IMR-90 (cell line): ENCODE measurements at regions not wholly inside any gene's neighbourhood (a gene's known extent, or its start where the extent isn't known, plus 50 kb on each side); places are given as distances from the start of the nearest gene placed in this dataset.

Experiments used
- ATAC-seq: fragments of 200-7000 bp; cut with Tn5 transposase; 2 replicates; pipeline ENCODE4 v1.9.1; 2020; ENCODE audit warnings: low read depth, mild to moderate bottlenecking, moderate library complexity
- BruUV-seq: library from RNA; stranded (reverse); fragments of 400-500 nt; replicated peaks from 2 replicates; lab custom pipeline; 2021; lab: Mats Ljungman, UMichigan
- CTCF ChIA-PET: fragments of 300-600 bp; formaldehyde crosslinking; extraction: SDS; loops from one replicate; lab custom pipeline; 2021; ENCODE audit warnings: antibody characterized with exemption; lab: Yijun Ruan, JAX
- POLR2A ChIA-PET: fragments of 300-600 bp; sonication (Branson Sonifier 250); formaldehyde crosslinking; loops from one replicate; lab custom pipeline; 2022; ENCODE audit warnings: antibody characterized with exemption; ENCODE audit not compliant: unreplicated experiment; lab: Charles Lee
- DNase-seq: peaks from one replicate; pipeline ENCODE4 v3.0.0; 2013
- H2AFZ ChIP-seq: replicated peaks from 2 replicates; pipeline ENCODE3; 2013; ENCODE audit warnings: low read length, mild to moderate bottlenecking; ENCODE audit not compliant: poor library complexity
- H2AK5ac ChIP-seq: 2 replicates; pipeline ENCODE4 v1.6.1; 2013; ENCODE audit warnings: low read depth, low read length, inconsistent platforms
- H2AK9ac ChIP-seq: replicated peaks from 2 replicates; pipeline ENCODE3; 2013; ENCODE audit warnings: mild to moderate bottlenecking, low read depth, low read length, moderate library complexity; ENCODE audit not compliant: poor library complexity
- H2BK120ac ChIP-seq: 2 replicates; pipeline ENCODE4 v1.6.1; 2013; ENCODE audit warnings: low read depth, low read length, inconsistent platforms
- H2BK15ac ChIP-seq: 3 replicates; pipeline ENCODE4 v1.6.1; 2013; ENCODE audit warnings: low read depth, low read length, inconsistent platforms
- H2BK20ac ChIP-seq: 2 replicates; pipeline ENCODE4 v1.6.1; 2013; ENCODE audit warnings: low read depth, mild to moderate bottlenecking, inconsistent platforms, low read length, moderate library complexity
- H2BK5ac ChIP-seq: 2 replicates; pipeline ENCODE4 v1.6.1; 2013; ENCODE audit warnings: mild to moderate bottlenecking, low read depth, low read length, inconsistent platforms; ENCODE audit not compliant: poor library complexity, severe bottlenecking
- H3K14ac ChIP-seq: replicated peaks from 2 replicates; pipeline ENCODE4 v1.6.1; 2013; ENCODE audit warnings: low read depth, low read length, inconsistent platforms
- H3K18ac ChIP-seq: 2 replicates; pipeline ENCODE4 v1.6.1; 2013; ENCODE audit warnings: low read depth, low read length, control low read depth
- H3K23ac ChIP-seq: 2 replicates; pipeline ENCODE4 v1.6.1; 2013; ENCODE audit warnings: low read depth, low read length, inconsistent platforms
- H3K27ac ChIP-seq: 2 replicates; pipeline ENCODE4 v1.5.1; 2013; ENCODE audit warnings: mild to moderate bottlenecking, control low read depth, low read length; ENCODE audit not compliant: insufficient read depth
- H3K27me3 ChIP-seq: 2 replicates; pipeline ENCODE4 v1.6.1; 2013; ENCODE audit warnings: low read length; ENCODE audit not compliant: control insufficient read depth, insufficient read depth
- H3K36me3 ChIP-seq: 2 replicates; pipeline ENCODE4 v1.6.1; 2013; ENCODE audit warnings: low read length, mixed read lengths; ENCODE audit not compliant: control insufficient read depth, insufficient read depth
- H3K4ac ChIP-seq: 2 replicates; pipeline ENCODE4 v1.6.1; 2013; ENCODE audit warnings: low read depth, low read length, inconsistent platforms
- H3K4me1 ChIP-seq: 2 replicates; pipeline ENCODE4 v1.6.1; 2013; ENCODE audit warnings: low read length, mixed read lengths; ENCODE audit not compliant: control insufficient read depth, insufficient read depth
- H3K4me2 ChIP-seq: 2 replicates; pipeline ENCODE4 v1.6.1; 2013; ENCODE audit warnings: low read depth, mild to moderate bottlenecking, control low read depth, low read length, moderate library complexity
- H3K4me3 ChIP-seq: 2 replicates; pipeline ENCODE4 v1.5.1; 2013; ENCODE audit warnings: low read depth, mild to moderate bottlenecking, control low read depth, low read length, moderate library complexity; ENCODE audit not compliant: insufficient read depth
- H3K56ac ChIP-seq: 2 replicates; pipeline ENCODE4 v1.6.1; 2013; ENCODE audit warnings: low read length, inconsistent platforms; ENCODE audit not compliant: insufficient read depth; ENCODE audit errors: extremely low read depth
- H3K79me1 ChIP-seq, 2 experiments: 2 replicates each; pipeline ENCODE4 v1.6.1; 2013; ENCODE audit warnings: low read length in 2 of 2, inconsistent platforms in 1 of 2, low read depth in 1 of 2
- H3K9ac ChIP-seq: 2 replicates; pipeline ENCODE4 v1.6.1; 2013; ENCODE audit warnings: low read depth, low read length, control low read depth
- H3K9me1 ChIP-seq: 2 replicates; pipeline ENCODE4 v1.6.1; 2013; ENCODE audit warnings: low read length, inconsistent platforms; ENCODE audit not compliant: insufficient read depth
- H3K9me3 ChIP-seq: 2 replicates; pipeline ENCODE4 v1.6.1; 2013; ENCODE audit warnings: low read length; ENCODE audit not compliant: control insufficient read depth, insufficient read depth
- H4K20me1 ChIP-seq: 2 replicates; pipeline ENCODE4 v1.6.1; 2013; ENCODE audit warnings: low read length, inconsistent platforms; ENCODE audit not compliant: insufficient read depth
- H4K5ac ChIP-seq: 2 replicates; pipeline ENCODE4 v1.6.1; 2013; ENCODE audit warnings: mild to moderate bottlenecking, low read depth, low read length, control low read depth
- H4K8ac ChIP-seq, 2 experiments: 2 replicates each; pipeline ENCODE4 v1.6.1; 2013; ENCODE audit warnings: low read depth in 2 of 2, low read length in 2 of 2, control low read depth in 1 of 2, inconsistent platforms in 1 of 2
- H4K91ac ChIP-seq: 2 replicates; pipeline ENCODE4 v1.6.1; 2013; ENCODE audit warnings: low read depth, low read length, inconsistent platforms; ENCODE audit not compliant: insufficient read depth
- BHLHE40 ChIP-seq: fragments of 150-350 bp; IDR thresholded peaks from 2 replicates; pipeline ENCODE4 v1.6.1; 2016; ENCODE audit warnings: mild to moderate bottlenecking, low read depth, low read length
- CEBPB ChIP-seq: IDR thresholded peaks from 2 replicates; pipeline ENCODE4 v1.6.1; 2012; ENCODE audit warnings: low read depth, low read length, improper control_type of control experiment
- CHD1 ChIP-seq: IDR thresholded peaks from 2 replicates; pipeline ENCODE4 v1.6.1; 2012; ENCODE audit warnings: low read depth, low read length, improper control_type of control experiment
- FOS ChIP-seq: fragments of 150-350 bp; IDR thresholded peaks from 2 replicates; pipeline ENCODE4 v1.6.1; 2016; ENCODE audit warnings: low read depth, low read length
- MAFK ChIP-seq: IDR thresholded peaks from 2 replicates; pipeline ENCODE4 v1.6.1; 2012; ENCODE audit warnings: low read depth, low read length, improper control_type of control experiment
- MAZ ChIP-seq: IDR thresholded peaks from 2 replicates; pipeline ENCODE4 v1.6.1; 2012; ENCODE audit warnings: low read depth, mild to moderate bottlenecking, low read length, improper control_type of control experiment, moderate library complexity, borderline replicate concordance
- MXI1 ChIP-seq: IDR thresholded peaks from 2 replicates; pipeline ENCODE4 v1.6.1; 2012; ENCODE audit warnings: low read depth, mild to moderate bottlenecking, low read length, moderate library complexity, borderline replicate concordance
- NFE2L2 ChIP-seq: fragments of 150-350 bp; IDR thresholded peaks from 2 replicates; pipeline ENCODE4 v1.6.1; 2016; ENCODE audit warnings: low read depth, mild to moderate bottlenecking, low read length
- POLR2A ChIP-seq: IDR thresholded peaks from 2 replicates; pipeline ENCODE4 v1.6.1; 2012; ENCODE audit warnings: mild to moderate bottlenecking, low read depth, low read length
- RAD21 ChIP-seq: IDR thresholded peaks from 2 replicates; pipeline ENCODE4 v1.6.1; 2012; ENCODE audit warnings: low read length, improper control_type of control experiment
- RCOR1 ChIP-seq: IDR thresholded peaks from 2 replicates; pipeline ENCODE4 v1.6.1; 2012; ENCODE audit warnings: mild to moderate bottlenecking, low read length, improper control_type of control experiment; ENCODE audit not compliant: insufficient replicate concordance
- RFX5 ChIP-seq: IDR thresholded peaks from 2 replicates; pipeline ENCODE4 v1.8.0; 2012; ENCODE audit warnings: low read depth, mild to moderate bottlenecking, low read length, moderate library complexity
- SMC3 ChIP-seq: fragments of 150-350 bp; IDR thresholded peaks from 2 replicates; pipeline ENCODE4 v1.6.1; 2016; ENCODE audit warnings: low read depth, mild to moderate bottlenecking, antibody characterized with exemption, low read length, moderate library complexity
- USF2 ChIP-seq: fragments of 150-350 bp; IDR thresholded peaks from 2 replicates; pipeline ENCODE4 v1.6.1; 2017; ENCODE audit warnings: mild to moderate bottlenecking, antibody characterized with exemption, low read length, low read depth
- WGBS, 2 experiments: methylation state at CpG; one replicate each; pipeline versions ENCODE4 v1.1.5 to v1.1.7; 2013; ENCODE audit warnings: missing lambda C conversion rate in 2 of 2; ENCODE audit not compliant: insufficient read length in 1 of 2; ENCODE audit errors: extremely low coverage in 2 of 2; 5-methylcytosine and 5-hydroxymethylcytosine counted together
- dilution Hi-C: fragments of 300-500 bp; cut with HindIII; formaldehyde crosslinking; loops from one replicate; pipeline ENCODE4 v1.14.3; 2018; ENCODE audit warnings: low sequenced_read_pairs; ENCODE audit not compliant: unreplicated experiment
- in situ Hi-C: fragments of 300-500 bp; cut with MboI; formaldehyde crosslinking; loops from 3 replicates; pipeline ENCODE4 v1.14.3; 2019; ENCODE audit warnings: low sequenced_read_pairs, inconsistent platforms, mixed read lengths
- intact Hi-C: fragments of 100-400 bp; cut with micrococcal nuclease; formaldehyde crosslinking; loops from 2 replicates; pipeline ENCODE4 v1.10.0; 2022
- TF ChIP-seq, protein P1 (sequence below): conservative IDR thresholded peaks from 2 replicates; pipeline ENCODE4 v1.5.1; 2012; ENCODE audit warnings: mild to moderate bottlenecking, low read depth, low read length, improper control_type of control experiment

GRCh38 chr16:59591480-59591879, 857.4 kb upstream of the GOT2 start:
- Histone ChIP-seq H4K5ac (no peak overlapping the region; the same call in 1 of the 2 replicates), H3K56ac (no peak overlapping the region), H2BK15ac (peak overlapping the region; percentile 25; the same call in 1 of the 3 replicates), H3K36me3 (no peaks in the 10 kb centered on the region), H4K91ac (peak overlapping the region; percentile 0; the same call in 1 of the 2 replicates), H3K9me3 (no peaks in the 10 kb centered on the region), H4K20me1 (no peaks in the 10 kb centered on the region), H2BK120ac (peak overlapping the region; percentile 46; the same call in 1 of the 2 replicates), H3K9ac (no peak overlapping the region), H3K9me1 (no peaks in the 10 kb centered on the region), H2AFZ (no peak overlapping the region), H3K4me2 (no peak overlapping the region), H3K14ac (no peak overlapping the region), H3K4me1 (peaks cover 7% of the 10 kb centered on the region), H2BK5ac (peak overlapping the region; percentile 63), H3K27ac (no peak overlapping the region), H3K18ac (peak overlapping the region; percentile 77; the same call in 1 of the 2 replicates), H2AK9ac (no peak overlapping the region), H3K23ac (no peak overlapping the region), H2BK20ac (peak overlapping the region; percentile 20; the same call in 1 of the 2 replicates), H3K4ac (no peak overlapping the region), H3K27me3 (no peaks in the 10 kb centered on the region), H3K4me3 (no peak overlapping the region), H4K8ac (peak overlapping the region in 1 of 2 experiments; percentile 50; a peak in 2 of 4 replicates), H3K79me1 (no peaks in the 10 kb centered on the region), H2AK5ac (no peak overlapping the region)
- DNase-seq (peak; percentile 19), ATAC-seq (peak; percentile 19)
- dilution Hi-C loops = no loop called here
- intact Hi-C loops = no loop called here
- CTCF ChIA-PET = no interaction called here
- BruUV-seq = no TSS peak
- WGBS, 2 experiments = no CpG with 5 or more reads among the region's 1 CpG
- POLR2A ChIA-PET = no interaction called here
- no peak for TF ChIP-seq USF2
- TF ChIP-seq POLR2A = no peak
- TF ChIP-seq RCOR1 = no peak
- no peak for TF ChIP-seq NFE2L2
- no peak for TF ChIP-seq MAFK
- no peak for TF ChIP-seq MXI1
- no peak for TF ChIP-seq RAD21
- TF ChIP-seq SMC3 = no peak
- no peak for TF ChIP-seq FOS
- no peak for TF ChIP-seq RFX5
- TF ChIP-seq BHLHE40 = no peak
- no peak for TF ChIP-seq CHD1
- no peak for TF ChIP-seq CEBPB
- TF ChIP-seq, protein P1, sequence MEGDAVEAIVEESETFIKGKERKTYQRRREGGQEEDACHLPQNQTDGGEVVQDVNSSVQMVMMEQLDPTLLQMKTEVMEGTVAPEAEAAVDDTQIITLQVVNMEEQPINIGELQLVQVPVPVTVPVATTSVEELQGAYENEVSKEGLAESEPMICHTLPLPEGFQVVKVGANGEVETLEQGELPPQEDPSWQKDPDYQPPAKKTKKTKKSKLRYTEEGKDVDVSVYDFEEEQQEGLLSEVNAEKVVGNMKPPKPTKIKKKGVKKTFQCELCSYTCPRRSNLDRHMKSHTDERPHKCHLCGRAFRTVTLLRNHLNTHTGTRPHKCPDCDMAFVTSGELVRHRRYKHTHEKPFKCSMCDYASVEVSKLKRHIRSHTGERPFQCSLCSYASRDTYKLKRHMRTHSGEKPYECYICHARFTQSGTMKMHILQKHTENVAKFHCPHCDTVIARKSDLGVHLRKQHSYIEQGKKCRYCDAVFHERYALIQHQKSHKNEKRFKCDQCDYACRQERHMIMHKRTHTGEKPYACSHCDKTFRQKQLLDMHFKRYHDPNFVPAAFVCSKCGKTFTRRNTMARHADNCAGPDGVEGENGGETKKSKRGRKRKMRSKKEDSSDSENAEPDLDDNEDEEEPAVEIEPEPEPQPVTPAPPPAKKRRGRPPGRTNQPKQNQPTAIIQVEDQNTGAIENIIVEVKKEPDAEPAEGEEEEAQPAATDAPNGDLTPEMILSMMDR = no peak
- TF ChIP-seq MAZ = no peak
- in situ Hi-C loops = no loop called here
